Stimulated activated CD4-positive, alpha-beta T cell treated with anti-CD3 and anti-CD28 coated beads, Interleukin-4, amount 100 ng/mL, for 4 hours (primary cell): ENCODE measurements at regions not wholly inside any gene's neighbourhood (a gene's known extent, or its start where the extent isn't known, plus 50 kb on each side); places are given as distances from the start of the nearest gene placed in this dataset.
A peak's percentile ranks its signal among the peaks of the same experiment; 100 is the strongest.

Source experiments
- DNase-seq, 2 experiments: peaks; one replicate each; pipeline ENCODE4 v3.0.0-alpha.2; 2020

GRCh38 chr11:28715726-28716125 lies 607.5 kb downstream of the METTL15 start:
- DNase-seq: no peak

- DNase-seq: no peak
These were observed 605.7 kb downstream of the METTL15 start for GRCh38 chr11:28713850-28714249.

- DNase-seq: no peak
These were observed 599.9 kb downstream of the METTL15 start for GRCh38 chr11:28708075-28708474.

GRCh38 chr11:28704801-28705200 lies 596.6 kb downstream of the METTL15 start:
- DNase-seq: no peak

GRCh38 chr11:28703371-28703770 lies 595.2 kb downstream of the METTL15 start:
- no peak for DNase-seq

GRCh38 chr11:28702871-28703270 lies 594.7 kb downstream of the METTL15 start:
- DNase-seq: no peak

- DNase-seq: no peak
These were observed 594.2 kb downstream of the METTL15 start for GRCh38 chr11:28702450-28702790.

GRCh38 chr11:28701760-28702449 lies 593.7 kb downstream of the METTL15 start:
- no peak for DNase-seq

GRCh38 chr11:28699701-28700100 lies 591.5 kb downstream of the METTL15 start:
- DNase-seq: no peak

GRCh38 chr11:28697920-28698827 lies 590.0 kb downstream of the METTL15 start:
- DNase-seq: peak in 1 of 2 experiments; percentile 3

GRCh38 chr11:28696591-28696990 lies 588.4 kb downstream of the METTL15 start:
- no peak for DNase-seq

- DNase-seq: no peak
These were observed 582.6 kb downstream of the METTL15 start for GRCh38 chr11:28690746-28691145.

- DNase-seq: no peak
These were observed 575.9 kb downstream of the METTL15 start for GRCh38 chr11:28684011-28684586.

- no peak for DNase-seq
These were observed 571.7 kb downstream of the METTL15 start for GRCh38 chr11:28679795-28680468.

GRCh38 chr11:28677721-28678120 lies 569.5 kb downstream of the METTL15 start:
- no peak for DNase-seq

- DNase-seq: no peak
These were observed 567.0 kb downstream of the METTL15 start for GRCh38 chr11:28675183-28675582.

GRCh38 chr11:28674433-28675103 lies 566.4 kb downstream of the METTL15 start:
- DNase-seq: no peak

- DNase-seq: no peak
These were observed 565.7 kb downstream of the METTL15 start for GRCh38 chr11:28673691-28674432.

- no peak for DNase-seq
These were observed 563.1 kb downstream of the METTL15 start for GRCh38 chr11:28671274-28671673.

- no peak for DNase-seq
These were observed 558.4 kb downstream of the METTL15 start for GRCh38 chr11:28666632-28667031.

GRCh38 chr11:28659716-28660348 lies 551.6 kb downstream of the METTL15 start:
- no peak for DNase-seq
